H9 (cell line): ENCODE measurements at regions not wholly inside any gene's neighbourhood (a gene's known extent, or its start where the extent isn't known, plus 50 kb on each side); places are given as distances from the start of the nearest gene placed in this dataset.

ENCODE experiments used
- DNase-seq: peaks from one replicate; pipeline ENCODE4 v3.0.0-alpha.2; 2017
- H2AFZ ChIP-seq: one replicate; pipeline ENCODE4 v1.6.1; 2013; ENCODE audit warnings: mild to moderate bottlenecking, low read length, control low read depth, moderate library complexity
- H2AK5ac ChIP-seq: 2 replicates; pipeline ENCODE4 v1.6.1; 2013; ENCODE audit warnings: low read length, control low read depth, mixed read lengths; ENCODE audit not compliant: insufficient read length
- H2BK120ac ChIP-seq: one replicate; pipeline ENCODE4 v1.6.1; 2013; ENCODE audit warnings: low read depth, mild to moderate bottlenecking, low read length, control low read depth, inconsistent platforms; ENCODE audit not compliant: poor library complexity, severe bottlenecking
- H2BK12ac ChIP-seq: 2 replicates; pipeline ENCODE4 v1.6.1; 2013; ENCODE audit warnings: low read length, control low read depth, mixed read lengths, low read depth; ENCODE audit not compliant: insufficient read length
- H2BK15ac ChIP-seq: 2 replicates; pipeline ENCODE4 v1.6.1; 2013; ENCODE audit warnings: low read depth, low read length, control low read depth
- H2BK20ac ChIP-seq: one replicate; pipeline ENCODE4 v1.6.1; 2013; ENCODE audit warnings: low read depth, mild to moderate bottlenecking, low read length, control low read depth, inconsistent platforms; ENCODE audit not compliant: poor library complexity, severe bottlenecking
- H2BK5ac ChIP-seq: 2 replicates; pipeline ENCODE4 v1.6.1; 2013; ENCODE audit warnings: low read length, control low read depth, mixed read lengths; ENCODE audit not compliant: insufficient read length
- H3K14ac ChIP-seq: 2 replicates; pipeline ENCODE4 v1.6.1; 2013; ENCODE audit warnings: low read length, control low read depth; ENCODE audit not compliant: insufficient read depth
- H3K18ac ChIP-seq: 2 replicates; pipeline ENCODE4 v1.6.1; 2013; ENCODE audit warnings: low read depth, mild to moderate bottlenecking, mixed read lengths, low read length, control low read depth; ENCODE audit not compliant: insufficient read length
- H3K23ac ChIP-seq: 2 replicates; pipeline ENCODE4 v1.6.1; 2013; ENCODE audit warnings: low read length, control low read depth, mixed read lengths, low read depth; ENCODE audit not compliant: insufficient read length
- H3K23me2 ChIP-seq: 2 replicates; pipeline ENCODE4 v1.6.1; 2013; ENCODE audit warnings: low read depth, mild to moderate bottlenecking, mixed read lengths, low read length, control low read depth; ENCODE audit not compliant: insufficient read length, poor library complexity, severe bottlenecking
- H3K27ac ChIP-seq: 2 replicates; pipeline ENCODE4 v1.5.1; 2013; ENCODE audit warnings: low read length, control low read depth, mixed read lengths, low read depth; ENCODE audit not compliant: insufficient read length
- H3K27me3 ChIP-seq: 2 replicates; pipeline ENCODE4 v1.6.1; 2013; ENCODE audit warnings: low read length, control low read depth, inconsistent platforms; ENCODE audit not compliant: insufficient read depth
- H3K4ac ChIP-seq: 2 replicates; pipeline ENCODE4 v1.6.1; 2013; ENCODE audit warnings: low read depth, mild to moderate bottlenecking, control low read depth, inconsistent platforms, low read length, moderate library complexity
- H3K4me1 ChIP-seq: 2 replicates; pipeline ENCODE4 v1.6.1; 2013; ENCODE audit warnings: low read length, control low read depth, inconsistent platforms; ENCODE audit not compliant: insufficient read depth
- H3K4me2 ChIP-seq: 2 replicates; pipeline ENCODE4 v1.6.1; 2013; ENCODE audit warnings: low read length, control low read depth, mixed read lengths; ENCODE audit not compliant: insufficient read length, insufficient read depth
- H3K56ac ChIP-seq: 2 replicates; pipeline ENCODE4 v1.6.1; 2013; ENCODE audit warnings: low read depth, mild to moderate bottlenecking, mixed read lengths, low read length, control low read depth; ENCODE audit not compliant: insufficient read length
- H3K79me1 ChIP-seq: 2 replicates; pipeline ENCODE4 v1.6.1; 2013; ENCODE audit warnings: low read depth, mild to moderate bottlenecking, moderate library complexity, low read length, control low read depth, inconsistent platforms; ENCODE audit not compliant: insufficient read depth, poor library complexity, severe bottlenecking
- H3K79me2 ChIP-seq: 2 replicates; pipeline ENCODE4 v1.6.1; 2013; ENCODE audit warnings: low read length, control low read depth, inconsistent platforms; ENCODE audit not compliant: insufficient read depth
- H3K9ac ChIP-seq: 2 replicates; pipeline ENCODE4 v1.6.1; 2013; ENCODE audit warnings: low read length, control low read depth, mixed read lengths; ENCODE audit not compliant: insufficient read length; ENCODE audit errors: extremely low read depth
- H3K9me3 ChIP-seq: one replicate; pipeline ENCODE4 v1.6.1; 2013; ENCODE audit warnings: low read depth, low read length, inconsistent platforms; ENCODE audit not compliant: control insufficient read depth
- H3T11ph ChIP-seq: one replicate; pipeline ENCODE4 v1.6.1; 2013; ENCODE audit warnings: mild to moderate bottlenecking, low read length, control low read depth, inconsistent platforms
- H4K20me1 ChIP-seq: one replicate; pipeline ENCODE4 v1.6.1; 2013; ENCODE audit not compliant: control insufficient read depth, insufficient read length, insufficient read depth
- H4K5ac ChIP-seq: 2 replicates; pipeline ENCODE4 v1.6.1; 2013; ENCODE audit warnings: low read depth, mild to moderate bottlenecking, mixed read lengths, low read length, control low read depth; ENCODE audit not compliant: insufficient read length
- H4K8ac ChIP-seq: replicated peaks from 2 replicates; pipeline ENCODE4 v1.6.1; 2013; ENCODE audit warnings: low read length, control low read depth, mixed read lengths, low read depth; ENCODE audit not compliant: insufficient read length
- H4K91ac ChIP-seq: 2 replicates; pipeline ENCODE4 v1.6.1; 2013; ENCODE audit warnings: low read depth, mild to moderate bottlenecking, moderate library complexity, mixed read lengths, low read length, control low read depth; ENCODE audit not compliant: insufficient read length
- H3K27ac Mint-ChIP-seq, 3 experiments: 2 replicates in 2 of 3; 3 replicates in 1 of 3; pipeline ENCODE4 v1.8.0; 2020 to 2021; ENCODE audit warnings: mixed read lengths in 3 of 3, mild to moderate bottlenecking in 1 of 3, moderate library complexity in 1 of 3
- H3K27me3 Mint-ChIP-seq: 2 replicates; pipeline ENCODE4 v1.8.0; 2021; ENCODE audit warnings: low read depth, mild to moderate bottlenecking, moderate library complexity, mixed read lengths
- H3K36me3 Mint-ChIP-seq, 3 experiments: 2 replicates in 2 of 3; 3 replicates in 1 of 3; pipeline ENCODE4 v1.8.0; 2020 to 2021; ENCODE audit warnings: low read depth in 3 of 3, mixed read lengths in 3 of 3; ENCODE audit not compliant: insufficient read depth in 1 of 3
- H3K4me1 Mint-ChIP-seq, 2 experiments: 2 replicates each; pipeline ENCODE4 v1.8.0; 2020; ENCODE audit warnings: mixed read lengths in 2 of 2
- H3K4me3 Mint-ChIP-seq, 2 experiments: 2 replicates in 1 of 2; 3 replicates in 1 of 2; pipeline ENCODE4 v1.8.0; 2020 to 2021; ENCODE audit warnings: mild to moderate bottlenecking in 2 of 2, mixed read lengths in 2 of 2, moderate library complexity in 1 of 2
- H3K9me3 Mint-ChIP-seq, 2 experiments: 2 replicates in 1 of 2; 3 replicates in 1 of 2; pipeline ENCODE4 v1.8.0; 2020; ENCODE audit warnings: mild to moderate bottlenecking in 2 of 2, mixed read lengths in 2 of 2, moderate library complexity in 1 of 2
- CTCF ChIP-seq: fragments of 200-600 bp; sonication (generic); conservative IDR thresholded peaks from 3 replicates; pipeline ENCODE4 v1.8.0; 2021; ENCODE audit warnings: antibody characterized with exemption, mild to moderate bottlenecking
- WGBS: extraction: QIAGEN DNeasy Blood & Tissue Kit; methylation state at CpG from one replicate; pipeline ENCODE4 v1.1.7; 2013; ENCODE audit warnings: missing lambda C conversion rate, low lambda C conversion rate, mixed read lengths; ENCODE audit not compliant: insufficient read length; ENCODE audit errors: extremely low coverage; 5-methylcytosine and 5-hydroxymethylcytosine counted together

- Mint-ChIP-seq H3K27ac (no peak overlapping the region), H3K27me3 (no peaks in the 10 kb centered on the region), H3K4me3 (no peak overlapping the region), H3K4me1 (peaks cover 13 to 20% of the 10 kb centered on the region in 2 experiments), H3K36me3 (peaks cover 0 to 8% (median 0%) of the 10 kb centered on the region in 3 experiments; a peak in 1 of 7 replicates), H3K9me3 (peaks cover 2 to 6% of the 10 kb centered on the region in 2 experiments; a peak in 2 of 5 replicates)
- Histone ChIP-seq H3T11ph (no peak overlapping the region), H3K4me1 (no peaks in the 10 kb centered on the region), H4K8ac (no peak overlapping the region), H3K4ac (no peak overlapping the region), H3K27ac (no peak overlapping the region), H3K23me2 (no peaks in the 10 kb centered on the region), H2BK12ac (no peak overlapping the region), H3K9me3 (no peaks in the 10 kb centered on the region), H3K4me2 (no peak overlapping the region), H3K18ac (no peak overlapping the region), H3K56ac (no peak overlapping the region), H2AFZ (no peak overlapping the region), H3K27me3 (no peaks in the 10 kb centered on the region), H2BK15ac (no peak overlapping the region), H3K23ac (no peak overlapping the region), H3K79me2 (no peaks in the 10 kb centered on the region), H3K9ac (no peak overlapping the region), H4K20me1 (no peaks in the 10 kb centered on the region), H3K14ac (no peak overlapping the region), H2BK5ac (no peak overlapping the region), H2BK20ac (no peak overlapping the region), H2BK120ac (no peak overlapping the region), H4K5ac (no peak overlapping the region), H2AK5ac (no peak overlapping the region), H4K91ac (no peak overlapping the region), H3K79me1 (no peaks in the 10 kb centered on the region)
- TF ChIP-seq CTCF, result no peak
- no peak for DNase-seq
- WGBS, result no CpG with 5 or more reads among the region's 2 CpGs
Observed at GRCh38 chr3:81998139-81998755, 236.8 kb upstream of the GBE1 start.
